ENCODE measurements at regions not wholly inside any gene's neighbourhood (a gene's known extent, or its start where the extent isn't known, plus 50 kb on each side); places are given as distances from the start of the nearest gene placed in this dataset.

- Histone ChIP-seq H3K4me3 (no peak overlapping the region), H3K27me3 (no peaks in the 10 kb centered on the region), H3K79me2 (no peaks in the 10 kb centered on the region), H2AFZ (no peak overlapping the region), H3K27ac (no peak overlapping the region), H3K36me3 (replicated peaks; ENCODE audit: insufficient read depth, low read depth) (no peaks in the 10 kb centered on the region), H3K9me3 (ENCODE audit: low read depth) (no peaks in the 10 kb centered on the region), H3K4me1 (ENCODE audit: insufficient read depth) (no peaks in the 10 kb centered on the region), H4K20me1 (ENCODE audit: insufficient read depth, poor library complexity, severe bottlenecking) (no peaks in the 10 kb centered on the region), H3K9me2 (replicated peaks; ENCODE audit: insufficient read depth) (no peaks in the 10 kb centered on the region), H3K4me2 (no peak overlapping the region)
- TF ChIP-seq EZH2 (IDR thresholded peaks at IDR 0.05; ENCODE audit: borderline replicate concordance) (no peak), EZH2phosphoT487 (IDR thresholded peaks at IDR 0.05; ENCODE audit: low read depth, severe bottlenecking, unreplicated experiment) (no peak), CTCF (IDR thresholded peaks at IDR 0.05; ENCODE audit: poor library complexity) (no peak)
- no peak for DNase-seq (ENCODE audit: low spot score)
- 68% methylated on average over 1 of the region's 1 CpG for WGBS (ENCODE audit: low lambda C conversion rate, missing lambda C conversion rate)
These were observed 196.9 kb downstream of the ARHGAP12 start for GRCh38 chr10:31731711-31732110.

GRCh38 chr10:31730776-31731175 is 197.9 kb downstream of the ARHGAP12 start:
- Histone ChIP-seq H3K79me2 (no peaks in the 10 kb centered on the region), H3K4me1 (ENCODE audit: insufficient read depth) (no peaks in the 10 kb centered on the region), H3K4me3 (no peak overlapping the region), H3K9me2 (replicated peaks; ENCODE audit: insufficient read depth) (no peaks in the 10 kb centered on the region), H4K20me1 (ENCODE audit: insufficient read depth, poor library complexity, severe bottlenecking) (no peaks in the 10 kb centered on the region), H3K9me3 (ENCODE audit: low read depth) (no peaks in the 10 kb centered on the region), H3K27ac (no peak overlapping the region), H3K27me3 (no peaks in the 10 kb centered on the region), H2AFZ (no peak overlapping the region), H3K36me3 (replicated peaks; ENCODE audit: insufficient read depth, low read depth) (no peaks in the 10 kb centered on the region), H3K4me2 (no peak overlapping the region)
- TF ChIP-seq EZH2 (IDR thresholded peaks at IDR 0.05; ENCODE audit: borderline replicate concordance) (no peak), EZH2phosphoT487 (IDR thresholded peaks at IDR 0.05; ENCODE audit: low read depth, severe bottlenecking, unreplicated experiment) (no peak), CTCF (IDR thresholded peaks at IDR 0.05; ENCODE audit: poor library complexity) (no peak)
- 95% methylated on average over 3 of the region's 3 CpGs for WGBS (ENCODE audit: low lambda C conversion rate, missing lambda C conversion rate)
- DNase-seq (ENCODE audit: low spot score) = no peak

GRCh38 chr10:31728698-31729224 is 199.9 kb downstream of the ARHGAP12 start:
- Histone ChIP-seq H3K36me3 (replicated peaks; ENCODE audit: insufficient read depth, low read depth) (no peaks in the 10 kb centered on the region), H3K79me2 (no peaks in the 10 kb centered on the region), H4K20me1 (ENCODE audit: insufficient read depth, poor library complexity, severe bottlenecking) (no peaks in the 10 kb centered on the region), H3K4me3 (no peak overlapping the region), H3K4me1 (ENCODE audit: insufficient read depth) (no peaks in the 10 kb centered on the region), H3K4me2 (no peak overlapping the region), H3K27ac (no peak overlapping the region), H2AFZ (no peak overlapping the region), H3K9me2 (replicated peaks; ENCODE audit: insufficient read depth) (no peaks in the 10 kb centered on the region), H3K27me3 (no peaks in the 10 kb centered on the region), H3K9me3 (ENCODE audit: low read depth) (no peaks in the 10 kb centered on the region)
- 47% methylated on average over 2 of the region's 2 CpGs for WGBS (ENCODE audit: low lambda C conversion rate, missing lambda C conversion rate)
- DNase-seq (ENCODE audit: low spot score) = no peak
- TF ChIP-seq CTCF (IDR thresholded peaks at IDR 0.05; ENCODE audit: poor library complexity) = no peak

- H3K4me1 ChIP-seq (ENCODE audit: insufficient read depth) = no peaks in the 10 kb centered on the region
- 98% methylated on average over 7 of the region's 7 CpGs for WGBS (ENCODE audit: low lambda C conversion rate, missing lambda C conversion rate)
- H3K27me3 ChIP-seq = no peaks in the 10 kb centered on the region
- TF ChIP-seq EZH2 (IDR thresholded peaks at IDR 0.05; ENCODE audit: borderline replicate concordance) (no peak), CTCF (IDR thresholded peaks at IDR 0.05; ENCODE audit: poor library complexity) (no peak), EZH2phosphoT487 (IDR thresholded peaks at IDR 0.05; ENCODE audit: low read depth, severe bottlenecking, unreplicated experiment) (no peak)
- H3K4me2 ChIP-seq = no peak overlapping the region
- H4K20me1 ChIP-seq (ENCODE audit: insufficient read depth, poor library complexity, severe bottlenecking) = no peaks in the 10 kb centered on the region
- H3K36me3 ChIP-seq (replicated peaks; ENCODE audit: insufficient read depth, low read depth) = no peaks in the 10 kb centered on the region
- no peak for DNase-seq (ENCODE audit: low spot score)
- no peaks in the 10 kb centered on the region for H3K9me3 ChIP-seq (ENCODE audit: low read depth)
- no peak overlapping the region for H2AFZ ChIP-seq
- H3K79me2 ChIP-seq = no peaks in the 10 kb centered on the region
- no peaks in the 10 kb centered on the region for H3K9me2 ChIP-seq (replicated peaks; ENCODE audit: insufficient read depth)
- no peak overlapping the region for H3K27ac ChIP-seq
- H3K4me3 ChIP-seq = no peak overlapping the region
These were observed 203.2 kb downstream of the ARHGAP12 start for GRCh38 chr10:31725436-31725835.

Measured in hepatocyte (in vitro differentiated cells).